ENCODE measurements at regions not wholly inside any gene's neighbourhood (a gene's known extent, or its start where the extent isn't known, plus 50 kb on each side); places are given as distances from the start of the nearest gene placed in this dataset.

GRCh38 chr10:44775402-44775741 lies 135.8 kb upstream of the TMEM72 start:
- H3K27ac ChIP-seq: no peak overlapping the region
- no peaks in the 10 kb centered on the region for H3K9me3 ChIP-seq
- H3K27me3 ChIP-seq: no peaks in the 10 kb centered on the region
- WGBS, 2 donors: 92 to 97% methylated on average over 6 of the region's 6 CpGs
- no peak for TF ChIP-seq POLR2A (IDR thresholded peaks at IDR 0.05)
- DNase-seq (ENCODE audit: low spot score in 2 of 2): no peak
- no peaks in the 10 kb centered on the region for H3K36me3 ChIP-seq
- no peak overlapping the region for H3K4me3 ChIP-seq
- H3K4me1 ChIP-seq: no peaks in the 10 kb centered on the region

DNA sequence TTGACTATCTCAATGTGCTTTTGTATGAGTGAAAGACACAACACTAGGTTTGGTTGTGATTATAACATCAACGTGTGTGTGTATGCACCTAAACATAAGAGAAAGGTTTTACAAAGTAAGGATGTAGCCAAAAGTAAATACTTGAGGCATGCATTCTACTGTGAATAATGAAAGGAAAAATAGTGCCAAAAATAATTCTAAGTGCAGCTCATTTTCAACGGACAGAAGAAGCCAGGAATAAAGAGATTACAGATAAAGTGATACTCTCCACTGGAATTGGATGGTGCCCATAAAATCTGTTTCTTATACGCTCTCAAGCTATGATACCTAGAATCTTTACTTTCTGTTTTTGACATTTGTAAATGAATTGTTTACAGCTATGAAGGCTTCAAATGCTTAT lies 135.0 kb upstream of the TMEM72 start:
- 40 to 42% methylated on average over 3 of the region's 3 CpGs for WGBS, 2 donors

DNA sequence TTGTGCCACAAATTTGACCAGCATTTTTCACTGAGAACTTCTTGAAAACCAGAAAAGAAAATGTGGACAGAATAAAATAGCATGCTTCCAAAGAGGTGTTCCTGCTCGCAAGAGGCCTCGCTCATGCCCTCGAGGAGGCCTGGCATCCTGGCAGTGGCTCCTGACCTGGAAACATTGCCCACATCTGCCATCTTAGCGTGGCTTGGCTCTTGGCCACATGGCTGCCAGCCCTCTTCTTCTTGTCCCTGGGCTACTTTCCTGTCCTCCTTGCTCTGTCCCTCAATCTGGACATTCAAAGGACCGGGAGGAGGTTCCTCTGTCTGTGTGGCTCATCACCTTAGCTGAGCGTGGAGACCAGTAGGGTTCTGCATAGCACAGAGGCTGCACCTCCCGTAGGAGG lies 131.6 kb upstream of the TMEM72 start:
- 82 to 84% methylated on average over 7 of the region's 7 CpGs for WGBS, 2 donors
- no peaks in the 10 kb centered on the region for H3K36me3 ChIP-seq
- no peak overlapping the region for H3K4me3 ChIP-seq
- no peaks in the 10 kb centered on the region for H3K27me3 ChIP-seq
- TF ChIP-seq, protein P1, sequence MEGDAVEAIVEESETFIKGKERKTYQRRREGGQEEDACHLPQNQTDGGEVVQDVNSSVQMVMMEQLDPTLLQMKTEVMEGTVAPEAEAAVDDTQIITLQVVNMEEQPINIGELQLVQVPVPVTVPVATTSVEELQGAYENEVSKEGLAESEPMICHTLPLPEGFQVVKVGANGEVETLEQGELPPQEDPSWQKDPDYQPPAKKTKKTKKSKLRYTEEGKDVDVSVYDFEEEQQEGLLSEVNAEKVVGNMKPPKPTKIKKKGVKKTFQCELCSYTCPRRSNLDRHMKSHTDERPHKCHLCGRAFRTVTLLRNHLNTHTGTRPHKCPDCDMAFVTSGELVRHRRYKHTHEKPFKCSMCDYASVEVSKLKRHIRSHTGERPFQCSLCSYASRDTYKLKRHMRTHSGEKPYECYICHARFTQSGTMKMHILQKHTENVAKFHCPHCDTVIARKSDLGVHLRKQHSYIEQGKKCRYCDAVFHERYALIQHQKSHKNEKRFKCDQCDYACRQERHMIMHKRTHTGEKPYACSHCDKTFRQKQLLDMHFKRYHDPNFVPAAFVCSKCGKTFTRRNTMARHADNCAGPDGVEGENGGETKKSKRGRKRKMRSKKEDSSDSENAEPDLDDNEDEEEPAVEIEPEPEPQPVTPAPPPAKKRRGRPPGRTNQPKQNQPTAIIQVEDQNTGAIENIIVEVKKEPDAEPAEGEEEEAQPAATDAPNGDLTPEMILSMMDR (IDR thresholded peaks at IDR 0.05): no peak
- TF ChIP-seq EP300 (IDR thresholded peaks at IDR 0.05) (no peak), POLR2A (IDR thresholded peaks at IDR 0.05) (no peak)
- H3K9me3 ChIP-seq: no peaks in the 10 kb centered on the region
- no peaks in the 10 kb centered on the region for H3K4me1 ChIP-seq
- DNase-seq (ENCODE audit: low spot score in 2 of 2): no peak
- no peak overlapping the region for H3K27ac ChIP-seq

More for the DNA sequence above, 135.0 kb upstream of the TMEM72 start:
- TF ChIP-seq, protein P1 (IDR thresholded peaks at IDR 0.05): no peak
- TF ChIP-seq POLR2A (IDR thresholded peaks at IDR 0.05): no peak
- no peak for TF ChIP-seq EP300 (IDR thresholded peaks at IDR 0.05)
- Histone ChIP-seq H3K4me3 (no peak overlapping the region), H3K4me1 (no peaks in the 10 kb centered on the region), H3K27me3 (no peaks in the 10 kb centered on the region), H3K36me3 (no peaks in the 10 kb centered on the region), H3K9me3 (no peaks in the 10 kb centered on the region), H3K27ac (no peak overlapping the region)
- DNase-seq (ENCODE audit: low spot score in 2 of 2): no peak

DNA sequence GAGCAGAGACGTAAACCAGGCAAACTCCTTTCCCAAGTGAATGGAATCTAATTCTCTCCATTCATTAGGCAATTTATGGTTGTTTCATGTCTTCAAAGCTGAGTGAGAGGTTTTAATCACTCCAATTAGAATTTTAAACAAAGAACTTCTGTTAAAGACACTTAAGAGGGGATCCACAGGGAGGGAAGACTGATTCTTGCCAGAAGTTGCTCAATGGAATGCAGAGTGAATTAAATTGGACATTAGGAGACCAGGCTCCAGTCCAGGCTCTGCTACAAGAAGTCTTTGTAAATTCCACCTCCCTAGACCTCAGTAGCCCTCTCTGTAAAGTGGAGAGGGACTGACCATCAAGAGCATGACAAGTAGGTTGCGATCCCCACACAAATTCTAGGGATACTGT lies 130.7 kb upstream of the TMEM72 start:
- H3K9me3 ChIP-seq: no peaks in the 10 kb centered on the region
- H3K4me3 ChIP-seq: no peak overlapping the region
- H3K36me3 ChIP-seq: no peaks in the 10 kb centered on the region
- no peaks in the 10 kb centered on the region for H3K27me3 ChIP-seq
- H3K27ac ChIP-seq: no peak overlapping the region
- no peak for DNase-seq (ENCODE audit: low spot score in 2 of 2)
- no peak for TF ChIP-seq POLR2A (IDR thresholded peaks at IDR 0.05)
- no peak for TF ChIP-seq EP300 (IDR thresholded peaks at IDR 0.05)
- TF ChIP-seq, protein P1 (IDR thresholded peaks at IDR 0.05): no peak
- H3K4me1 ChIP-seq: no peaks in the 10 kb centered on the region
- WGBS, 2 donors: 36 to 46% methylated on average over 2 of the region's 2 CpGs

DNA sequence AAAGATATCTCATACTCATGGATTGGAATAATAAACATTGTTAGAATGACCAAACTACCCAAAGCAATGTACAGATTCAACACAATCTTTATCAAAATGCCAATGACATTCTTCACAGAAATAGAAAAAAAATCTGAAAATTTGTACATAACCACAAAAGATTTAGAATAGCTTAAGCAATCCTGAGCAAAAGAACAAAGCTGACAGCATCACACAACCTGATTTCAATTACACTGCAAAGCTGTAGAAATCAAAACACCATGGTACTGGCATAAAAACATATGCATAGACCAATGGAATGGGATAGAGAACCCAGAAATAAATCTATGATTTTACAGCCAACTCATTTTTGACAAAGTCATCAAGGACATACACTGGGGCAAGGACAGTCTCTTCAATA lies 130.0 kb upstream of the TMEM72 start:
- Histone ChIP-seq H3K4me1 (no peaks in the 10 kb centered on the region), H3K4me3 (no peak overlapping the region), H3K27me3 (no peaks in the 10 kb centered on the region), H3K9me3 (no peaks in the 10 kb centered on the region), H3K27ac (no peak overlapping the region), H3K36me3 (no peaks in the 10 kb centered on the region)
- TF ChIP-seq EP300 (IDR thresholded peaks at IDR 0.05) (no peak), POLR2A (IDR thresholded peaks at IDR 0.05) (no peak)
- TF ChIP-seq, protein P1 (IDR thresholded peaks at IDR 0.05): no peak
- no peak for DNase-seq (ENCODE audit: low spot score in 2 of 2)

GRCh38 chr10:44786286-44786850 lies 124.8 kb upstream of the TMEM72 start:
- H3K27ac ChIP-seq: no peak overlapping the region
- DNase-seq (ENCODE audit: low spot score in 2 of 2): no peak

More at GRCh38 chr10:44786286-44786850, 124.8 kb upstream of the TMEM72 start:
- TF ChIP-seq EP300 (IDR thresholded peaks at IDR 0.05) (no peak), POLR2A (IDR thresholded peaks at IDR 0.05) (no peak)
- TF ChIP-seq, protein P1 (IDR thresholded peaks at IDR 0.05): no peak
- Histone ChIP-seq H3K4me3 (no peak overlapping the region), H3K27me3 (no peaks in the 10 kb centered on the region), H3K9me3 (no peaks in the 10 kb centered on the region), H3K4me1 (no peaks in the 10 kb centered on the region), H3K36me3 (no peaks in the 10 kb centered on the region)
- WGBS, 2 donors: 61 to 64% methylated on average over 7 of the region's 7 CpGs
